ENCODE measurements at regions not wholly inside any gene's neighbourhood (a gene's known extent, or its start where the extent isn't known, plus 50 kb on each side); places are given as distances from the start of the nearest gene placed in this dataset.

GRCh38 chr1:232872738-232873137 is 67.5 kb downstream of the MAP10 start:
- CTCF ChIA-PET, result interaction anchor here (1.2 kb wide), 1 partner anchor 16 kb away, joined by 3 read pairs; no protein-coding TSS in a partner anchor
- H3K4me3 ChIP-seq (ENCODE audit: low read length), result no peak overlapping the region
- H3K27me3 Mint-ChIP-seq, result peaks cover 6 to 16% of the 10 kb centered on the region in 2 donors
- no peaks in the 10 kb centered on the region for H3K9me3 ChIP-seq (ENCODE audit: low read length)
- no peaks in the 10 kb centered on the region for H3K9me3 Mint-ChIP-seq
- no peak overlapping the region for H3K27ac Mint-ChIP-seq
- H3K4me1 Mint-ChIP-seq, result peaks cover 7 to 22% (median 13%) of the 10 kb centered on the region in 3 donors
- H3K27ac ChIP-seq (ENCODE audit: low read depth, low read length), result no peak overlapping the region
- H3K4me1 ChIP-seq (ENCODE audit: insufficient read depth, low read length), result no peaks in the 10 kb centered on the region
- H3K4me3 Mint-ChIP-seq, result no peak overlapping the region
- no peaks in the 10 kb centered on the region for H3K36me3 ChIP-seq (ENCODE audit: insufficient read depth, low read length)
- no peaks in the 10 kb centered on the region for H3K27me3 ChIP-seq (ENCODE audit: insufficient read depth, low read length, poor library complexity, severe bottlenecking)
- POLR2A ChIA-PET, result no interaction called here
- H3K36me3 Mint-ChIP-seq, result peaks cover 0 to 2% (median 0%) of the 10 kb centered on the region in 3 donors
- no peak for DNase-seq

GRCh38 chr1:232873412-232873811 is 68.2 kb downstream of the MAP10 start:
- Histone ChIP-seq H3K9me3 (ENCODE audit: low read length) (no peaks in the 10 kb centered on the region), H3K4me3 (ENCODE audit: low read length) (no peak overlapping the region), H3K36me3 (ENCODE audit: insufficient read depth, low read length) (no peaks in the 10 kb centered on the region), H3K4me1 (ENCODE audit: insufficient read depth, low read length) (no peaks in the 10 kb centered on the region), H3K27me3 (ENCODE audit: insufficient read depth, low read length, poor library complexity, severe bottlenecking) (no peaks in the 10 kb centered on the region), H3K27ac (ENCODE audit: low read depth, low read length) (no peak overlapping the region)
- DNase-seq, result no peak
- CTCF ChIA-PET, result interaction anchor here (1.2 kb wide), 1 partner anchor 17 kb away, joined by 3 read pairs; no protein-coding TSS in a partner anchor
- Mint-ChIP-seq H3K27me3 (peaks cover 8 to 16% of the 10 kb centered on the region in 2 donors), H3K36me3 (peaks cover 0 to 2% (median 0%) of the 10 kb centered on the region in 3 donors), H3K9me3 (no peaks in the 10 kb centered on the region), H3K27ac (no peak overlapping the region), H3K4me1 (peaks cover 7 to 24% (median 13%) of the 10 kb centered on the region in 3 donors), H3K4me3 (no peak overlapping the region)
- POLR2A ChIA-PET, result no interaction called here

GRCh38 chr1:232873931-232874330 is 68.7 kb downstream of the MAP10 start:
- CTCF ChIA-PET, result no interaction called here

GRCh38 chr1:232875536-232875935 is 70.3 kb downstream of the MAP10 start:
- no peaks in the 10 kb centered on the region for H3K9me3 Mint-ChIP-seq
- Histone ChIP-seq H3K4me3 (ENCODE audit: low read length) (no peak overlapping the region), H3K27me3 (ENCODE audit: insufficient read depth, low read length, poor library complexity, severe bottlenecking) (no peaks in the 10 kb centered on the region), H3K27ac (ENCODE audit: low read depth, low read length) (no peak overlapping the region), H3K36me3 (ENCODE audit: insufficient read depth, low read length) (no peaks in the 10 kb centered on the region), H3K9me3 (ENCODE audit: low read length) (no peaks in the 10 kb centered on the region), H3K4me1 (ENCODE audit: insufficient read depth, low read length) (no peaks in the 10 kb centered on the region)
- no peak overlapping the region for H3K4me3 Mint-ChIP-seq
- H3K36me3 Mint-ChIP-seq, result peaks cover 0 to 2% (median 0%) of the 10 kb centered on the region in 3 donors
- peaks cover 8 to 12% of the 10 kb centered on the region in 2 donors for H3K27me3 Mint-ChIP-seq
- no peak overlapping the region for H3K27ac Mint-ChIP-seq
- no peak for DNase-seq
- CTCF ChIA-PET, result no interaction called here
- POLR2A ChIA-PET, result no interaction called here
- peaks cover 6 to 19% (median 11%) of the 10 kb centered on the region in 3 donors for H3K4me1 Mint-ChIP-seq

More at GRCh38 chr1:232873931-232874330, 68.7 kb downstream of the MAP10 start:
- Mint-ChIP-seq H3K27me3 (peaks cover 8 to 12% of the 10 kb centered on the region in 2 donors), H3K36me3 (peaks cover 0 to 2% (median 0%) of the 10 kb centered on the region in 3 donors), H3K9me3 (no peaks in the 10 kb centered on the region), H3K4me3 (no peak overlapping the region), H3K27ac (no peak overlapping the region), H3K4me1 (peaks cover 7 to 24% (median 13%) of the 10 kb centered on the region in 3 donors)
- H3K27ac ChIP-seq (ENCODE audit: low read depth, low read length), result no peak overlapping the region
- no peak for DNase-seq
- H3K27me3 ChIP-seq (ENCODE audit: insufficient read depth, low read length, poor library complexity, severe bottlenecking), result no peaks in the 10 kb centered on the region
- no peak overlapping the region for H3K4me3 ChIP-seq (ENCODE audit: low read length)
- no peaks in the 10 kb centered on the region for H3K4me1 ChIP-seq (ENCODE audit: insufficient read depth, low read length)
- POLR2A ChIA-PET, result no interaction called here
- no peaks in the 10 kb centered on the region for H3K36me3 ChIP-seq (ENCODE audit: insufficient read depth, low read length)
- no peaks in the 10 kb centered on the region for H3K9me3 ChIP-seq (ENCODE audit: low read length)

GRCh38 chr1:232876506-232877364 is 71.5 kb downstream of the MAP10 start:
- DNase-seq, result no peak
- H3K27ac Mint-ChIP-seq, result no peak overlapping the region
- peaks cover 8 to 12% of the 10 kb centered on the region in 2 donors for H3K27me3 Mint-ChIP-seq
- H3K36me3 Mint-ChIP-seq, result no peaks in the 10 kb centered on the region
- CTCF ChIA-PET, result no interaction called here
- no peaks in the 10 kb centered on the region for H3K36me3 ChIP-seq (ENCODE audit: insufficient read depth, low read length)
- no peaks in the 10 kb centered on the region for H3K9me3 ChIP-seq (ENCODE audit: low read length)
- H3K27me3 ChIP-seq (ENCODE audit: insufficient read depth, low read length, poor library complexity, severe bottlenecking), result no peaks in the 10 kb centered on the region
- H3K4me3 Mint-ChIP-seq, result peak overlapping the region in 2 of 7 donors; percentile 14 to 71
- no peak overlapping the region for H3K4me3 ChIP-seq (ENCODE audit: low read length)
- H3K9me3 Mint-ChIP-seq, result no peaks in the 10 kb centered on the region
- H3K4me1 ChIP-seq (ENCODE audit: insufficient read depth, low read length), result no peaks in the 10 kb centered on the region
- POLR2A ChIA-PET, result no interaction called here
- H3K4me1 Mint-ChIP-seq, result peaks cover 4 to 14% (median 8%) of the 10 kb centered on the region in 3 donors
- no peak overlapping the region for H3K27ac ChIP-seq (ENCODE audit: low read depth, low read length)

- H3K4me1 Mint-ChIP-seq, result peaks cover 4 to 14% (median 8%) of the 10 kb centered on the region in 3 donors
- peaks cover 8 to 12% of the 10 kb centered on the region in 2 donors for H3K27me3 Mint-ChIP-seq
- Histone ChIP-seq H3K4me1 (ENCODE audit: insufficient read depth, low read length) (no peaks in the 10 kb centered on the region), H3K4me3 (ENCODE audit: low read length) (no peak overlapping the region), H3K9me3 (ENCODE audit: low read length) (no peaks in the 10 kb centered on the region), H3K27me3 (ENCODE audit: insufficient read depth, low read length, poor library complexity, severe bottlenecking) (no peaks in the 10 kb centered on the region), H3K27ac (ENCODE audit: low read depth, low read length) (no peak overlapping the region), H3K36me3 (ENCODE audit: insufficient read depth, low read length) (no peaks in the 10 kb centered on the region)
- no peak overlapping the region for H3K27ac Mint-ChIP-seq
- CTCF ChIA-PET, result no interaction called here
- no peak for DNase-seq
- no peaks in the 10 kb centered on the region for H3K36me3 Mint-ChIP-seq
- H3K9me3 Mint-ChIP-seq, result no peaks in the 10 kb centered on the region
- peak overlapping the region in 1 of 7 donors; percentile 71 for H3K4me3 Mint-ChIP-seq
- POLR2A ChIA-PET, result no interaction called here
These were observed 72.3 kb downstream of the MAP10 start for GRCh38 chr1:232877365-232878028.

GRCh38 chr1:232878086-232878485 is 72.3 kb upstream of the NTPCR start:
- peaks cover 4 to 14% (median 8%) of the 10 kb centered on the region in 3 donors for H3K4me1 Mint-ChIP-seq
- H3K27ac ChIP-seq (ENCODE audit: low read depth, low read length), result no peak overlapping the region
- H3K36me3 Mint-ChIP-seq, result no peaks in the 10 kb centered on the region
- DNase-seq, result no peak
- H3K4me3 ChIP-seq (ENCODE audit: low read length), result no peak overlapping the region
- CTCF ChIA-PET, result no interaction called here
- no peak overlapping the region for H3K4me3 Mint-ChIP-seq
- no peaks in the 10 kb centered on the region for H3K9me3 ChIP-seq (ENCODE audit: low read length)
- no peaks in the 10 kb centered on the region for H3K9me3 Mint-ChIP-seq
- no peaks in the 10 kb centered on the region for H3K4me1 ChIP-seq (ENCODE audit: insufficient read depth, low read length)
- H3K27me3 Mint-ChIP-seq, result peaks cover 8 to 12% of the 10 kb centered on the region in 2 donors
- no peak overlapping the region for H3K27ac Mint-ChIP-seq
- H3K36me3 ChIP-seq (ENCODE audit: insufficient read depth, low read length), result no peaks in the 10 kb centered on the region
- H3K27me3 ChIP-seq (ENCODE audit: insufficient read depth, low read length, poor library complexity, severe bottlenecking), result no peaks in the 10 kb centered on the region
- POLR2A ChIA-PET, result no interaction called here

GRCh38 chr1:232880354-232880753 is 70.1 kb upstream of the NTPCR start:
- Histone ChIP-seq H3K4me3 (ENCODE audit: low read length) (no peak overlapping the region), H3K27me3 (ENCODE audit: insufficient read depth, low read length, poor library complexity, severe bottlenecking) (no peaks in the 10 kb centered on the region), H3K4me1 (ENCODE audit: insufficient read depth, low read length) (no peaks in the 10 kb centered on the region), H3K27ac (ENCODE audit: low read depth, low read length) (no peak overlapping the region), H3K36me3 (ENCODE audit: insufficient read depth, low read length) (no peaks in the 10 kb centered on the region), H3K9me3 (ENCODE audit: low read length) (no peaks in the 10 kb centered on the region)
- POLR2A ChIA-PET, result no interaction called here
- H3K36me3 Mint-ChIP-seq, result no peaks in the 10 kb centered on the region
- peaks cover 4 to 14% (median 8%) of the 10 kb centered on the region in 3 donors for H3K4me1 Mint-ChIP-seq
- no peak for DNase-seq
- peaks cover 4 to 9% of the 10 kb centered on the region in 2 donors for H3K27me3 Mint-ChIP-seq
- CTCF ChIA-PET, result no interaction called here
- no peak overlapping the region for H3K27ac Mint-ChIP-seq
- no peaks in the 10 kb centered on the region for H3K9me3 Mint-ChIP-seq
- H3K4me3 Mint-ChIP-seq, result no peak overlapping the region

All from CD8-positive, alpha-beta memory T cell (primary cell).